SH-SY5Y (cell line): ENCODE measurements at regions not wholly inside any gene's neighbourhood (a gene's known extent, or its start where the extent isn't known, plus 50 kb on each side); places are given as distances from the start of the nearest gene placed in this dataset.

Source experiments
- GATA2 ChIP-seq: IDR thresholded peaks from 2 replicates; pipeline ENCODE4 v1.6.1; 2011; ENCODE audit warnings: mild to moderate bottlenecking, low read depth, low read length
- GATA3 ChIP-seq: IDR thresholded peaks from 2 replicates; pipeline ENCODE4 v1.6.1; 2011; ENCODE audit warnings: low read depth, mild to moderate bottlenecking, low read length, moderate library complexity

DNA sequence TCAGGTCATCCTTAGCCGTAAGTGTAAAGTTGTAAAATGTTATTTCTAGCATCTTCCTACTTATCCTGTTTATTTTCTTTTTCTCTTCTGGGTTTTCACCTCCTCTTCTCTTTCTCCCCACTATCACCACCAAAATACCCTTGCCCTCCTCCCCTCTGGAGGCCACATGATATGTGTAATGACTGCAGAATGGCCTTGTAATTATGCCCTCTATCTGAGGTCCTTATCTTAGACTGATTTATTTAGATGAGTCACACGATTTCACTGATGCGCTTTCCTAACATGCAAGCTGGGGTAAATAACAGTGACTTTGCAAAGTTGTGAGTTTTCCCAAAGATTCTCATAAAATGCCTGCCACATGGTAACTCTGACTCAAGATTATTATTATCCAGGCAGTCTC, 231.8 kb upstream of the GPRIN3 start:
- TF ChIP-seq GATA3: no peak
- TF ChIP-seq GATA2: no peak
